Smooth muscle cell (in vitro differentiated cells): ENCODE measurements at regions not wholly inside any gene's neighbourhood (a gene's known extent, or its start where the extent isn't known, plus 50 kb on each side); places are given as distances from the start of the nearest gene placed in this dataset.

Experiments used
- DNase-seq: peaks from one replicate; lab custom pipeline; 2025; ENCODE audit not compliant: unreplicated experiment; lab: John Stamatoyannopoulos, UW
- H2AFZ ChIP-seq: fragments of 200-600 bp; sonication (generic); 2 replicates; pipeline ENCODE4 v1.6.0; 2016; ENCODE audit warnings: antibody characterized with exemption, low read depth, mild to moderate bottlenecking
- H3F3A ChIP-seq: fragments of 200-600 bp; sonication (generic); 2 replicates; pipeline ENCODE4 v1.6.0; 2017; ENCODE audit warnings: antibody characterized with exemption, low read depth
- H3K27ac ChIP-seq: fragments of 200-600 bp; sonication (generic); 2 replicates; pipeline ENCODE4 v1.5.1; 2016; ENCODE audit warnings: low read depth, mild to moderate bottlenecking
- H3K27me3 ChIP-seq: fragments of 200-600 bp; sonication (generic); 2 replicates; pipeline ENCODE4 v1.6.1; 2016; ENCODE audit warnings: low read depth, mild to moderate bottlenecking
- H3K36me3 ChIP-seq: fragments of 200-600 bp; sonication (generic); 2 replicates; pipeline ENCODE4 v1.5.1; 2016; ENCODE audit warnings: low read depth
- H3K4me1 ChIP-seq: fragments of 200-600 bp; sonication (generic); 2 replicates; pipeline ENCODE4 v1.5.1; 2016; ENCODE audit warnings: low read depth
- H3K4me2 ChIP-seq: fragments of 200-600 bp; sonication (generic); 2 replicates; pipeline ENCODE4 v1.6.0; 2016; ENCODE audit warnings: mild to moderate bottlenecking
- H3K4me3 ChIP-seq: fragments of 200-600 bp; sonication (generic); 2 replicates; pipeline ENCODE4 v1.5.1; 2016; ENCODE audit warnings: mild to moderate bottlenecking
- H3K79me2 ChIP-seq: fragments of 200-600 bp; sonication (generic); 2 replicates; pipeline ENCODE4 v1.6.0; 2016; ENCODE audit warnings: low read depth, mild to moderate bottlenecking
- H3K9ac ChIP-seq: fragments of 200-600 bp; sonication (generic); 2 replicates; pipeline ENCODE4 v1.6.0; 2016; ENCODE audit warnings: low read depth
- H3K9me3 ChIP-seq: fragments of 200-600 bp; sonication (generic); replicated peaks from 2 replicates; pipeline ENCODE4 v1.5.1; 2016; ENCODE audit warnings: low read depth
- H4K20me1 ChIP-seq: fragments of 200-600 bp; sonication (generic); 2 replicates; pipeline ENCODE4 v1.6.0; 2016; ENCODE audit warnings: low read depth
- WGBS: methylation state at CpG from one replicate; pipeline ENCODE4 v1.1.7; 2016; ENCODE audit warnings: low lambda C conversion rate; 5-methylcytosine and 5-hydroxymethylcytosine counted together
- TF ChIP-seq, protein P1 (sequence below): fragments of 200-600 bp; sonication (generic); IDR thresholded peaks from 2 replicates; pipeline ENCODE4 v1.5.1; 2017; ENCODE audit warnings: borderline replicate concordance, mild to moderate bottlenecking, antibody characterized with exemption; ENCODE audit not compliant: insufficient read depth, poor library complexity, severe bottlenecking

DNA sequence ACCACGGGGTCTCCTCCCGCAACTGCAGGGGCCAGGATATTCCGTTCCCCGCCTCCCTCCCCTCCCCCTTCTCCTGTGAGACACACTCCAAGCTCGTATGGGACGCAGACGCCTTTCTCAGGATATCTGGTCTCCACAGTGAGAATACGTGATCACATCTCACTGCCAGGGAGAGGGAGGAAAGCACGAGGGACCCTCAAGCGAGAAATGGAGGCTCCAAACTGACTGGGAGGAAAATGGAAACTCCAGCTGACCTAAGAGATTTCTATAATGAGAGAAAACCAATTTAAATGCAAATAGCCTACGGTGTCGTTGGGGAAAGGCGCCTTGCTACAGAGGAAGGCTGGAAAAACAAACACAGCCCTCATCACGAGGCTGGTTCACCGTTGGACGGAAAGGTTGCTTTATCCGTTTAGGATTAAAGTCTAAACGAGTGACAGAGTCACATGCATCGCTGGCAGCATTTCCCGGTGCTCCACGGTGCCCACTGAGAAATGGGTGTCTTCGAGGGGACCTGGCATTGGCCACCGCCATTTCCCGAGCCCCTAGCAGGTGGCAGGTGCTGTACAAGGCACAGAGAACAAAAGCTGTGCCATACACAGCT, 116.9 kb upstream of the CPEB4 start:
- Histone ChIP-seq H3K79me2 (no peaks in the 10 kb centered on the region), H3K9me3 (no peaks in the 10 kb centered on the region), H2AFZ (peak overlapping the region; percentile 68), H3K4me2 (peak overlapping the region; percentile 19), H3K4me3 (no peak overlapping the region), H3K9ac (no peak overlapping the region), H3K4me1 (peaks cover 9% of the 10 kb centered on the region), H3K27me3 (no peaks in the 10 kb centered on the region), H3F3A (no peaks in the 10 kb centered on the region), H3K36me3 (no peaks in the 10 kb centered on the region), H3K27ac (no peak overlapping the region), H4K20me1 (no peaks in the 10 kb centered on the region)
- no peak for DNase-seq
- TF ChIP-seq, protein P1, sequence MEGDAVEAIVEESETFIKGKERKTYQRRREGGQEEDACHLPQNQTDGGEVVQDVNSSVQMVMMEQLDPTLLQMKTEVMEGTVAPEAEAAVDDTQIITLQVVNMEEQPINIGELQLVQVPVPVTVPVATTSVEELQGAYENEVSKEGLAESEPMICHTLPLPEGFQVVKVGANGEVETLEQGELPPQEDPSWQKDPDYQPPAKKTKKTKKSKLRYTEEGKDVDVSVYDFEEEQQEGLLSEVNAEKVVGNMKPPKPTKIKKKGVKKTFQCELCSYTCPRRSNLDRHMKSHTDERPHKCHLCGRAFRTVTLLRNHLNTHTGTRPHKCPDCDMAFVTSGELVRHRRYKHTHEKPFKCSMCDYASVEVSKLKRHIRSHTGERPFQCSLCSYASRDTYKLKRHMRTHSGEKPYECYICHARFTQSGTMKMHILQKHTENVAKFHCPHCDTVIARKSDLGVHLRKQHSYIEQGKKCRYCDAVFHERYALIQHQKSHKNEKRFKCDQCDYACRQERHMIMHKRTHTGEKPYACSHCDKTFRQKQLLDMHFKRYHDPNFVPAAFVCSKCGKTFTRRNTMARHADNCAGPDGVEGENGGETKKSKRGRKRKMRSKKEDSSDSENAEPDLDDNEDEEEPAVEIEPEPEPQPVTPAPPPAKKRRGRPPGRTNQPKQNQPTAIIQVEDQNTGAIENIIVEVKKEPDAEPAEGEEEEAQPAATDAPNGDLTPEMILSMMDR = no peak
- WGBS = 56% methylated on average over 20 of the region's 24 CpGs

DNA sequence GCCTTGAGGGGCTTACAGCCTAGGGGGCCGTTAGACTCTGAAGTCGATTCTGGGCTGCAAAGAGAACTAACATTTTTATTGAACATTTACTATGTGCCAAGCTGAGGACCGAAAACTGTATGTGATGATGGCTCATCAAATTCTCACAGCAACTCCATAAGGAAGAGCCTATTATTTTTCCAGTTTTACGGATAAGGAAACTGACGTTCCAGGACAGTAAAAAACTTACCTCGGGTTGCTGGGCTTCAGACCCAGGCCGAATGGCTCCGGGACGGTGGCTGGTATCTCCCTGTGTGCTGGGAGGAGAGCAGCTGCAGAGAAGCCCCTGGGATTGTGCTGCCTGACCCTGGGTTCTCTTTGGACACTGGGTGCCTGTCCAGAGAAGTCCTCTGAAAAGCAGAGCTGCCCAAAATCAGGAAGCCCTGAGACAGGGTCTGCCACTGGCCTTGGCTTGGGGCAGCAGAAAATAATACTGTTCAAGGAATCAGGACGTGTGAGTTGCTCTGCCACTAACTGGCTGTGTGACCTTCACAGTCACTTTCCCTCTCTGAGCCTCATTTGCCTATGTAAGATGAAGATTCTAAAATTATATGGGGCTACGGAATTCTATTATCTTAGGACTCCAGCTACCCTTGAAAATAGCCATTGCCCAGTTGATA, 116.3 kb upstream of the CPEB4 start:
- Histone ChIP-seq H3K9ac (no peak overlapping the region), H3K9me3 (no peaks in the 10 kb centered on the region), H3K27me3 (no peaks in the 10 kb centered on the region), H3K4me2 (no peak overlapping the region), H3K79me2 (no peaks in the 10 kb centered on the region), H3F3A (no peaks in the 10 kb centered on the region), H3K4me1 (peaks cover 10% of the 10 kb centered on the region), H4K20me1 (no peaks in the 10 kb centered on the region), H3K4me3 (no peak overlapping the region), H3K27ac (no peak overlapping the region), H2AFZ (no peak overlapping the region), H3K36me3 (no peaks in the 10 kb centered on the region)
- WGBS = 96% methylated on average over 11 of the region's 11 CpGs
- DNase-seq = no peak
- TF ChIP-seq, protein P1 = no peak

DNA sequence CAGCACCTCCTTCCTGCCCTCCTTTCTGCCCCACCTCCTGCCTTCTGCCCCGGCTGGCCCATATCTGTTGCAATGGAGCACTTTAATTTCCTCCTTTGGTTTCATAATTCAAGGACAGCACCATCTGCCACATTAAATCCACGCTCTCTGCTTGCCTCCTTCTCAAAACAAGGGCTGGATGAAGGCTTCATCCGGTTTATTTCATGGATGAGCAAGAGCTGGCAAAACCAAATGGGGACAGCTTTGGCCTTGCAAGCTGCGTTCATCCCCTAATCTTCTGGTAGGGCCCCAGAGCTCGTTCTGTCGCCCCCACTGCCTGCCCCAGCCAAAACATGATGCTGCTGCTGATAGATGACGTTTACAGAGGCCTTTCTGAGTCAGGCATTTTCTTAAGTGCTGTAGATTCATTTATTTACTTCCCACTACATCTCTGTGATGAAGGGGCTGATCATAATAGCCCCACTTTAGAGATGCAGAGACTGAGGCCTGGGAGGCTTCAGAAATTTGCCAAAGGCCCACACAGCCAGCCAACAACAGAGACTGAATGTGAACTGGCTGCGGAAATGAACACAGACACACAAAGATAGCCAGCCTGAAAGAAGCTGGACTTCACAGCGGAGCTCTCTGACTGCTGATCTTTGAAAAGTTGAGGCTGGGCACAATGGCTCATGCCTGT, 115.6 kb upstream of the CPEB4 start:
- Histone ChIP-seq H3K4me1 (peaks cover 14% of the 10 kb centered on the region), H3K27me3 (no peaks in the 10 kb centered on the region), H2AFZ (peak overlapping the region; percentile 9), H3K9ac (no peak overlapping the region), H3K4me3 (no peak overlapping the region), H3K27ac (no peak overlapping the region), H3K79me2 (no peaks in the 10 kb centered on the region), H3K36me3 (no peaks in the 10 kb centered on the region), H3K4me2 (no peak overlapping the region), H3F3A (no peaks in the 10 kb centered on the region), H3K9me3 (no peaks in the 10 kb centered on the region), H4K20me1 (no peaks in the 10 kb centered on the region)
- no peak for DNase-seq
- 59% methylated on average over 9 of the region's 9 CpGs for WGBS
- TF ChIP-seq, protein P1 = no peak
